ENCODE measurements at regions not wholly inside any gene's neighbourhood (a gene's known extent, or its start where the extent isn't known, plus 50 kb on each side); places are given as distances from the start of the nearest gene placed in this dataset.

DNA sequence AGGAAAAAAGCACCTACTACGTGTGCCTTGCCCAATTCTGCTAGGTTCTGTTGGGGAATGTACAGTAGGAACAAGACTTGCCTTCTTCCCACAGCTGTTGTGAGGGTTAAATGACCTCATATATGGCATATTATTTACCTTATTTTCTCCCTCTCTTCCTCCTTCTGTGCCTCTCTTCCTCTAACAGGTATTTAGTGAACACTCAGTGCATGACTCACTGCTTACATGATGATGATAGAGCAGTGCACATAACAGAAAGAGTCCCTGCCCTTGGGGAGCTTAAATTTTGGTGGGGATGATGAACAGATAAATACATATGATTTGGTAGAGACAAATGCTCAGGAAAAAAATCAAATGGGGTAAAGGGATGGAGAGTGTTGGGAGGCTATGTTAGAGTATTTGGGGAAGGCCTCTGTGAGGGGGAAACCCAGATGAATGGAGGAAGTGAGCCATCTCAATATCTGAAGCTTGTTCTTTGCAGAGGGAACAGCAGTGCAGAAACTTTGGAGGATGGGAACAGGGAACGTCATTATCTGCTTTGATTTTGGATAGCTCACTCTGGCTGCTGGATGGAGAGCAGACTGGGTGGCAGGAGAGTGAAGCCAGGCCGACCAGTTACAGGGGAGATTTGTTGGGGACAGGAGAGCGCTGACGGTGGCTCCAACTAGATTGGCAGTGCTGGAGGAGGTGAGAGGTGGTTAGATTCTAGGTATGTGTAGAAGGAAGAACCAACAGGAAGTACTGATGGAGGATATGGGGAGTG lies 95.5 kb upstream of the TENM4 start:
- BruUV-seq (replicated peaks), result no TSS peak
- WGBS (ENCODE audit: insufficient coverage, insufficient replicate concordance, low lambda C conversion rate, missing lambda C conversion rate), result 18% methylated on average over 5 of the region's 5 CpGs
- no peaks in the 10 kb centered on the region for H3K27me3 ChIP-seq (replicated peaks in 1 of 2; ENCODE audit: control insufficient read depth in 2 of 2, insufficient read depth in 2 of 2, low read length in 1 of 2)
- CTCF ChIA-PET, result no interaction called here
- RAD21 ChIA-PET (ENCODE audit: unreplicated experiment), result no interaction called here
- no peak overlapping the region for H2AFZ ChIP-seq (ENCODE audit: control insufficient read depth, low read depth, low read length)
- POLR2A ChIA-PET, result no interaction called here
- no peak for DNase-seq (ENCODE audit: low read depth, low spot score)
- no peaks in the 10 kb centered on the region for H3K4me1 ChIP-seq (ENCODE audit: control insufficient read depth, insufficient read depth, low read length)
- H3K27ac ChIP-seq (ENCODE audit: control insufficient read depth, insufficient read depth), result no peak overlapping the region
- FAIRE-seq, result no peak
- H3K79me2 ChIP-seq (ENCODE audit: control insufficient read depth, insufficient read depth, low read length), result no peaks in the 10 kb centered on the region
- no peak overlapping the region for H3K4me3 ChIP-seq
- ATAC-seq, result no peak
- H3K9me3 ChIP-seq (replicated peaks; ENCODE audit: control insufficient read depth, insufficient read depth, low read length), result no peaks in the 10 kb centered on the region
- intact Hi-C loops (cut with micrococcal nuclease; ENCODE audit: unreplicated experiment) (no loop called here), in situ Hi-C loops (cut with MboI) (no loop called here)
- no peaks in the 10 kb centered on the region for H4K20me1 ChIP-seq (ENCODE audit: control insufficient read depth, insufficient read depth)
- H3K9ac ChIP-seq (ENCODE audit: control insufficient read depth, insufficient read depth, low read length), result no peak overlapping the region
- TF ChIP-seq SPI1 (IDR thresholded peaks at IDR 0.05; ENCODE audit: borderline replicate concordance, insufficient read depth, low read depth, low read length) (peak; percentile 4; the same call in 1 of the 2 replicates), PAX5 (IDR thresholded peaks at IDR 0.05; ENCODE audit: borderline replicate concordance, low read depth, low read length) (no peak)
- no peaks in the 10 kb centered on the region for H3K36me3 ChIP-seq (ENCODE audit: control insufficient read depth in 2 of 2, insufficient read depth in 2 of 2, low read length in 1 of 2)
- no peak overlapping the region for H3K4me2 ChIP-seq (ENCODE audit: control insufficient read depth, insufficient read depth)
- SMC1A ChIA-PET (ENCODE audit: uncharacterized antibody, unreplicated experiment), result no interaction called here

DNA sequence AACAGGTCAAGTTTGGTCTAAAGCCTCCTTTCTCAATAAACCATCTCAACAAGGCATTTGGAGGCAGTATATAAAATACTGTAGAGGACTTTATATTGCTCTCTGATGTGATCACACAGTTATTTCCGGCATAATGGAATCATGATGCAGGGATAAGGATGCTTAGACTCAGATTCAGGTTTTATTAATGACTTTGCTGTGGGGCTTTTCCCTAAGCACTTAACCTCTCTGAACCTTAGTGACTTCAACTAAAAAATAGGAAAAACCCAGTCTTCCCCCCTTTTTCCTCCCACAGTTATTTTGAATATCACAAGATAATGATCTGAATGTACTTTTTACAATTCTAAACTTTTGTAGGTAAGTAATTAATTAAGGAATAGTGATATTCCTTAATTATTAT lies 94.8 kb upstream of the TENM4 start:
- CTCF ChIA-PET, result no interaction called here
- H3K4me2 ChIP-seq (ENCODE audit: control insufficient read depth, insufficient read depth), result no peak overlapping the region
- TF ChIP-seq NFYB (IDR thresholded peaks at IDR 0.05; ENCODE audit: insufficient read depth, low read depth, low read length) (no peak), HCFC1 (IDR thresholded peaks at IDR 0.05; ENCODE audit: low read length) (no peak), SPI1 (IDR thresholded peaks at IDR 0.05; ENCODE audit: borderline replicate concordance, insufficient read depth, low read depth, low read length) (no peak), CTCF (IDR thresholded peaks at IDR 0.05 in 2 of 3, conservative IDR thresholded peaks at IDR 0.05 in 1 of 3; ENCODE audit: control insufficient read depth in 2 of 3, extremely low read depth in 1 of 3, insufficient read depth in 1 of 3, low read depth in 3 of 3, low read length in 3 of 3) (no peak), YBX1 (IDR thresholded peaks at IDR 0.05) (no peak), SREBF1 (IDR thresholded peaks at IDR 0.05; ENCODE audit: low read length) (no peak), IRF4 (IDR thresholded peaks at IDR 0.05; ENCODE audit: low read depth, low read length) (no peak), ZNF384 (IDR thresholded peaks at IDR 0.05; ENCODE audit: borderline replicate concordance, low read depth, low read length) (no peak), RBBP5 (conservative IDR thresholded peaks at IDR 0.05) (no peak), SMC3 (IDR thresholded peaks at IDR 0.05; ENCODE audit: borderline replicate concordance, low read length) (no peak), TCF7 (IDR thresholded peaks at IDR 0.05; ENCODE audit: borderline replicate concordance) (no peak), MEF2B (IDR thresholded peaks at IDR 0.05; ENCODE audit: partially characterized antibody, poor library complexity, severe bottlenecking) (no peak)

More for the DNA sequence above, 94.8 kb upstream of the TENM4 start:
- Histone ChIP-seq H3K27ac (ENCODE audit: control insufficient read depth, insufficient read depth) (no peak overlapping the region), H3K79me2 (ENCODE audit: control insufficient read depth, insufficient read depth, low read length) (no peaks in the 10 kb centered on the region), H3K9me3 (replicated peaks; ENCODE audit: control insufficient read depth, insufficient read depth, low read length) (no peaks in the 10 kb centered on the region), H4K20me1 (ENCODE audit: control insufficient read depth, insufficient read depth) (no peaks in the 10 kb centered on the region), H3K27me3 (replicated peaks in 1 of 2; ENCODE audit: control insufficient read depth in 2 of 2, insufficient read depth in 2 of 2, low read length in 1 of 2) (no peaks in the 10 kb centered on the region), H3K4me3 (no peak overlapping the region), H3K36me3 (ENCODE audit: control insufficient read depth in 2 of 2, insufficient read depth in 2 of 2, low read length in 1 of 2) (no peaks in the 10 kb centered on the region), H3K9ac (ENCODE audit: control insufficient read depth, insufficient read depth, low read length) (no peak overlapping the region), H3K4me1 (ENCODE audit: control insufficient read depth, insufficient read depth, low read length) (no peaks in the 10 kb centered on the region), H2AFZ (ENCODE audit: control insufficient read depth, low read depth, low read length) (no peak overlapping the region)
- no peak for ATAC-seq
- ChIA-PET RAD21 (ENCODE audit: unreplicated experiment) (no interaction called here), SMC1A (ENCODE audit: uncharacterized antibody, unreplicated experiment) (no interaction called here), POLR2A (no interaction called here)
- no TSS peak for BruUV-seq (replicated peaks)
- in situ Hi-C loops (cut with MboI), result no loop called here
- FAIRE-seq, result no peak
- DNase-seq (ENCODE audit: low read depth, low spot score), result no peak
- 0% methylated on average over 1 of the region's 1 CpG for WGBS (ENCODE audit: insufficient coverage, insufficient replicate concordance, low lambda C conversion rate, missing lambda C conversion rate)
- intact Hi-C loops (cut with micrococcal nuclease; ENCODE audit: unreplicated experiment), result no loop called here
